WTC11 (cell line): ENCODE measurements at regions not wholly inside any gene's neighbourhood (a gene's known extent, or its start where the extent isn't known, plus 50 kb on each side); places are given as distances from the start of the nearest gene placed in this dataset.

ENCODE experiments used
- ATF3 ChIP-seq: sonication (generic); formaldehyde crosslinking; conservative IDR thresholded peaks from 2 replicates; pipeline ENCODE4 v1.8.1; 2022; ENCODE audit warnings: mild to moderate bottlenecking, missing genetic modification reagents
- ELF4 ChIP-seq: sonication (generic); formaldehyde crosslinking; IDR thresholded peaks from 2 replicates; pipeline ENCODE4 v1.8.1; 2022; ENCODE audit warnings: low read depth, mild to moderate bottlenecking, moderate library complexity, missing genetic modification reagents
- IRF2 ChIP-seq: sonication (generic); formaldehyde crosslinking; IDR thresholded peaks from 2 replicates; pipeline ENCODE4 v1.8.0; 2022; ENCODE audit warnings: low read depth, missing genetic modification reagents, borderline replicate concordance
- JUN ChIP-seq: sonication (generic); formaldehyde crosslinking; IDR thresholded peaks from 2 replicates; pipeline ENCODE4 v1.8.0; 2023; ENCODE audit warnings: mild to moderate bottlenecking, missing genetic modification reagents
- MLX ChIP-seq: sonication (generic); formaldehyde crosslinking; IDR thresholded peaks from 2 replicates; pipeline ENCODE4 v1.8.1; 2023; ENCODE audit warnings: mild to moderate bottlenecking, missing genetic modification reagents, moderate library complexity
- SMAD3 ChIP-seq: sonication (generic); formaldehyde crosslinking; IDR thresholded peaks from 2 replicates; pipeline ENCODE4 v1.8.0; 2022; ENCODE audit warnings: missing genetic modification reagents, mild to moderate bottlenecking, borderline replicate concordance
- TP53 ChIP-seq: sonication (generic); formaldehyde crosslinking; IDR thresholded peaks from 2 replicates; pipeline ENCODE4 v1.8.1; 2023; ENCODE audit warnings: mild to moderate bottlenecking, missing genetic modification reagents
- USF2 ChIP-seq: sonication (generic); formaldehyde crosslinking; IDR thresholded peaks from 2 replicates; pipeline ENCODE4 v1.8.1; 2023; ENCODE audit warnings: mild to moderate bottlenecking, missing genetic modification reagents, moderate library complexity
- TF ChIP-seq, protein P1 (sequence below): fragments of 200-600 bp; IDR thresholded peaks from 2 replicates; pipeline ENCODE4 v1.8.0; 2022; ENCODE audit warnings: antibody characterized with exemption
- TF ChIP-seq, protein P2 (sequence below): sonication (generic); formaldehyde crosslinking; IDR thresholded peaks from 2 replicates; pipeline ENCODE4 v1.8.1; 2022; ENCODE audit warnings: low read depth, missing genetic modification reagents, borderline replicate concordance

DNA sequence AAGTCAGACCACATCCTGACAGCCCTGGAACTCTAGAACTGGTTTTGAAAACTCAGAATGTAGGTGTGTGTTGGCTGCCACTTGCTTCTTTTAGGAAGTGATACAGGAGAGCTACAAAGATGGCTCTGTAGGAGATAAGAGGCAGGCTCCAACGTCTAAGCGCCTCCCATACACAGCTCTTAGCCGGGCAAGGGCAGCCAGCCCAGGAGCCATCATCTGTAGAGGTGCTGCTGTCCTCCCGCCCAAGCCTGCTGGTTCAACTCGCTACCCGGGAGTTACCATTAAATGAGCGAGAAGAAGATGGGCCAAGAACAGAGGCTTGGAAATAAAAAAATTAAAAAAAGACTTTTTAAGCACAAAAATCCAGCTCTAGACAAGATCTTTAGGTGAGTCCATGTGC lies 61.2 kb upstream of the DIO3 start:
- TF ChIP-seq USF2 (no peak), ELF4 (CRISPR knock-in tag) (no peak), ATF3 (CRISPR knock-in tag) (no peak), TP53 (no peak), JUN (no peak), IRF2 (CRISPR knock-in tag) (no peak), SMAD3 (CRISPR knock-in tag) (no peak), MLX (no peak)
- TF ChIP-seq, protein P1, sequence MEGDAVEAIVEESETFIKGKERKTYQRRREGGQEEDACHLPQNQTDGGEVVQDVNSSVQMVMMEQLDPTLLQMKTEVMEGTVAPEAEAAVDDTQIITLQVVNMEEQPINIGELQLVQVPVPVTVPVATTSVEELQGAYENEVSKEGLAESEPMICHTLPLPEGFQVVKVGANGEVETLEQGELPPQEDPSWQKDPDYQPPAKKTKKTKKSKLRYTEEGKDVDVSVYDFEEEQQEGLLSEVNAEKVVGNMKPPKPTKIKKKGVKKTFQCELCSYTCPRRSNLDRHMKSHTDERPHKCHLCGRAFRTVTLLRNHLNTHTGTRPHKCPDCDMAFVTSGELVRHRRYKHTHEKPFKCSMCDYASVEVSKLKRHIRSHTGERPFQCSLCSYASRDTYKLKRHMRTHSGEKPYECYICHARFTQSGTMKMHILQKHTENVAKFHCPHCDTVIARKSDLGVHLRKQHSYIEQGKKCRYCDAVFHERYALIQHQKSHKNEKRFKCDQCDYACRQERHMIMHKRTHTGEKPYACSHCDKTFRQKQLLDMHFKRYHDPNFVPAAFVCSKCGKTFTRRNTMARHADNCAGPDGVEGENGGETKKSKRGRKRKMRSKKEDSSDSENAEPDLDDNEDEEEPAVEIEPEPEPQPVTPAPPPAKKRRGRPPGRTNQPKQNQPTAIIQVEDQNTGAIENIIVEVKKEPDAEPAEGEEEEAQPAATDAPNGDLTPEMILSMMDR: no peak
- TF ChIP-seq, protein P2, sequence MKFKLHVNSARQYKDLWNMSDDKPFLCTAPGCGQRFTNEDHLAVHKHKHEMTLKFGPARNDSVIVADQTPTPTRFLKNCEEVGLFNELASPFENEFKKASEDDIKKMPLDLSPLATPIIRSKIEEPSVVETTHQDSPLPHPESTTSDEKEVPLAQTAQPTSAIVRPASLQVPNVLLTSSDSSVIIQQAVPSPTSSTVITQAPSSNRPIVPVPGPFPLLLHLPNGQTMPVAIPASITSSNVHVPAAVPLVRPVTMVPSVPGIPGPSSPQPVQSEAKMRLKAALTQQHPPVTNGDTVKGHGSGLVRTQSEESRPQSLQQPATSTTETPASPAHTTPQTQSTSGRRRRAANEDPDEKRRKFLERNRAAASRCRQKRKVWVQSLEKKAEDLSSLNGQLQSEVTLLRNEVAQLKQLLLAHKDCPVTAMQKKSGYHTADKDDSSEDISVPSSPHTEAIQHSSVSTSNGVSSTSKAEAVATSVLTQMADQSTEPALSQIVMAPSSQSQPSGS (CRISPR knock-in tag): no peak
